Middle frontal gyrus (tissue), 1 donor: ENCODE measurements at regions not wholly inside any gene's neighbourhood (a gene's known extent, or its start where the extent isn't known, plus 50 kb on each side); places are given as distances from the start of the nearest gene placed in this dataset.

Experiments
- DNase-seq: peaks from one replicate; pipeline ENCODE4 v3.0.0-alpha.2; 2015; ENCODE audit warnings: low spot score; ENCODE audit errors: extremely low spot score

DNA sequence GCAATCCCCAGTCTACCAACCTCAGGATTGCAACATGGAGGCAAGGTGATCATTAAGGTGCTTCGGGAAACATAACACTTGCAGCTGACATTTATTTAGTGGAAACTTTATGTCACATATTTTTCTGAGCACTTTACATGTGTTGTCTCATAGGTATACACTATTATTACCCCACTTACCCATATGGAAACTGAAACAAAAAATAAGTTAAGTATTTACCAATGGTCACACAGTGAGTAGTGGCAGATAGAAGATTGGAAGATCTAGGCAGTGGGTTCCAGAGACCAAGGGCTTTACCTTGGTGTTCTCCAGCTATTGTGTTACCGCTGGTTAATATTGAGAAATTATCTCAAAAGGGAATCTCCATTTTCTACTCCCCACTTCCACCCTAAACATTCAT, 1279.1 kb upstream of the SORCS1 start:
- DNase-seq: no peak

DNA sequence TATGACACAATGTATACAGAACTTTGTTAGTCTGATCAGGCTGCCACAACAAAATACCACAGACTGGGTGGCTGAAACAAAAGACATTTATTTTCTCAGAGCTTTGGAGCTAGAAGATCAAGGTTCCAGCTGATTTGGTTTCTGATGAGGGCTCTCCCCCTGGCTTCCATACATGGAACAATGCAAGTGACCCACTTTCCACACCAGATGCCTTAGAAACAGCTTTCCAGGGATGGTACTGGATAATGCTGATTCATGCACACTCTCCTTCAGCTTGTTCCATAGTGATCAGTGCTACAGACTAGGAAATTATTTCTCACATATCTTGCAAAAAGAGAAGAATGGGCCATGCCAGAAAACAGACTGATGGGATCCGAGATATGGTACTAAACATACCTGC, 1274.9 kb upstream of the SORCS1 start:
- DNase-seq: peak; percentile 21

DNA sequence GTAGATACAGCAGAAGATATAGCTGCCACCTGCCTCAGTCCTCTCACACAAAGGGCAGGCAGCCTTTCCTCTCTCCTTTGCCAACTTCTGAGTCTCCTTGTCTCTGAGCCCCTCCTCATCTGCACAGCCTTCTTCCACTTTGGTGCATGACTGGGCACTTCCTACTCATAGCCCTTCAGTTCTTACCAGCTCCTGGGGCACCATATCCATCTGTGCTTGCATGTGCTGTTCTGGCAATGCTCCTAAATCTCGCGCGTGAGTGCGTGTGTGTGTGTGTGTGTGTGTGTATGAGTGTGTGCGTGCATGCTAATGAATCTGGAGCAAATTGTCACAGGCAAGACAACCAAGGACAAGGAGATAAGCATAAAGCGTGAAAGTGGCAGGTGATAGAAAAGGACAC, 1271.6 kb upstream of the SORCS1 start:
- no peak for DNase-seq

DNA sequence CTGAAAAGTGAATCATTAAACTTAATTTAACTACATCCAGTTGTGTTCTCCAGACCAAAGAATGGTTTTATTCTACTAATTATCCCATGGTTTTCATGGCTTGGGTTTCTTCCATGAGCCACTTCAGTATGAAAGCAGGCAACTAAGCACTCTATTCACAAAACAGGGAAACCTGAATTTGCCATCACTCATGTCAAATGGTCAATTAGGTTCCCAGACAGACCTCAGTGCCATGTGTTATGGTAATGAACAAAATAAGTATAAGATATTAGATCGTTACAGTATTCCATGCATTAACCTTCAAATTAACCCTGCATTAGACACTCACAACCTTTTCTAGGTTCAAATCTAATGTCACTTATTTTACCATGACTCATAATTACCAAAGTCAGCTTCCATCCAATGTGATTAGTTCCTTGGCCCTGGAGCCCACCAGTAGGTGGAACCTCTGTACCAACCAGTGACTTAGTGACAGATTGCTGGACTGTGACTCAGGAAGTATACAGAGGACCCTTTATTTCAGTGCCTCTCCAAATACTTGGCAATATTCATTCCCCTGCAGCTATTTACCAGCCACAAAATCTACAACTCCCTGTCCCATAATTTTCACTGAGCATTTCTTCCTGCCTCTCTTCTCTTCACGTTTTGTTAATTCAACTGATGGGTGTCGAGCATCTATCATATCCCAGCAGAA, 1270.2 kb upstream of the SORCS1 start:
- no peak for DNase-seq

DNA sequence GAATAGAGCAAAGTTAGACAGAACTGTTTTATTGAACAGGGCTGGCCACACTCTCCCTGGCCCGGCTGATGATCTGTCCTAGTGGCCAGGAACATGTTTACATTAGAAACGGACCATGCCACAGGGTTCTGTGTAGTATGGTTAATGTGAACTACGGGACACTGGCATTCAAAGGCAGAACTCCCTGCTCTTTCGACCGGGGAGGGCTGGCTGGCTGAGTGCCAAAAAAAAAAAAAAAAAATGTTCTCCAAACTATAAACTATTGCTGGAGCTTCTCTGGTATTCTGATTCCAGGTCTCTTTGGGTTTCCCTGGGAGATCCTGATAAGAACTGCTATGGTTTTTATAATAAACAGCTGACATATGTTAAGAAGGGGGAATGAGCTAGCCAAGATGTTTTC, 1262.6 kb upstream of the SORCS1 start:
- no peak for DNase-seq

DNA sequence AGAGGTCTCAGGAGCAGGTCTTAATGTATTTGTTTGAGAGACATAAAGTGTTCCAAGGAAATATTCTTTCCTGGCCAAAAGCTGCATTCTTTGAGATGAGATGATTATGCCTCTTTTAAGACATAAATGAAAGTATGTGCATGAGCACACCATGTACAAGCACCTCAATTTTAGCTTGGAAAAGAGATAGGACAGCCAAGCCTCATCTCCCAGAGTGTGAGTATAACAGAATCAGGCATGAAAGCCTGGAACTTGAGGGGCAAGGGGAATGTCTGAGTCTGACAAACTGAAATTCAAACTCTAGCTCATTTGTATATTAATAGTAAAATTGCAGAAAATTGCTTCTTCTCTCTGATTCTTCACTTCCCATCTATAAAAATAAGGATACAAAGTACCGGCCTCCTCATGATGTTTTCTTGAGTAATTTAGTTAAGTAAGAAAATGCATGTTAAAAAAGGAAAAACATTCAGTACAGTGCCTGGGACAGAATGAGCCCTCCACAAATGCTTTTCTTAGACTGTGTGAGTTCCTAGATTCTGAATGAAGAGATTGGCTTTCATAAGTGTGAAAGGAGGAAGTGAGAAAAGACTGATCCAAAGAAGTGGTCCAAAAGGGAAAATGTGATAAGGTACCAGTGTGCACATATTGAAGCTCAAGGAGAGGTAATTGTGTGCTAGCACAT, 1260.9 kb upstream of the SORCS1 start:
- no peak for DNase-seq

DNA sequence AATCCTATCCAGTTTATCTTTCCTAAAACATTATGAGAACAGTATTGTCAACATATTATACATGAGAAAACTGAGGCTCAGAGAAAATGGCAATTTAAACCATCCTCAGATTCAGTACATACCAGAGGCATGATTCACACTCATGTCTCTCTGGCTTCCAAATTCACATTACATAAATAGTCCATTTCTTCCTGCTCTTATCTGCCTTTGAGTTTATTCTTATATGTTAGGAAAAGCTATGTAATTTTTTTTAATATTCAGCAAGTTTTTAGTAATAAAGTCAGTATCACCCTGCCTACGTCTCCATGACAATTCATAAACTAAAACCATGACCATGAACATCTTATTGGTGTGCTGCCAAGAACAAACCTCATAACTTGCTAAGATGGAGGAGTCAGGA, 1260.2 kb upstream of the SORCS1 start:
- DNase-seq: no peak

DNA sequence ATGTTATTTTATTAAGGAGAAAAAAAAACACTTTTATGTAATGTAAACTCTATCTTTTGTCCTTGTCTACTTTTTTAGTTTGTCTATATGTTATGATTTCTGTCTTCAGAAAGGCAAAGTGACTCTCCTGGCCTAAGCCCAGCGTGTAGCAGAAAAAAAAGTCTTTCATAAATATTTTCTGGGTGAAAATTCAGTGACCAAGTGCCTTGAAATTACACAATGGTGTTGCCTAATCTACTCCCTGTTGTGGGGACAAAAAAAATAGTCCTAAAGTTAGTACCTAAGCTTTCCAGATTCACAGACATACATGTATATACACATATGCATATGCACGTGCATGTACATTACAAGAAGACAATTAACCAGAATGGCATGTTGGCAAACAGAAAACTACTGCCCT, 1257.8 kb upstream of the SORCS1 start:
- DNase-seq: no peak

DNA sequence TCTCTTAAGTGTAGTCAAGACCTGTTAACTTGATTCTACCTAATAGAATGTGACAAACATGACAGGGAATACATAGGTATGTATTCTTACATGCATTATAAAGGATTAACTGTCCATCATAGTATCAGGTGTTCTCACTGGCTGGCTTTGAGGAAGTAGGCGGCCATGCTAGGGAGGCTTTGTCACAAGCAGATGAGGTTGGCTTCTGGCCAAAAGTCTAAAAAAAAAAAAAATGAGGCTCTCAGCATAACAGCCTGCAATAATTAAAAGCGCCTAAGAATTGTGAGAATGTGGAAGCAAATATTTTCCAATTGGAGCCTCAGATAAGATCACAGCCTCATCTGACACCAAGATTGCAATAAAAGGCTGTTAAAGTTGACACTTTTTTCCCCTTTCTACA, 1256.8 kb upstream of the SORCS1 start:
- DNase-seq: no peak

DNA sequence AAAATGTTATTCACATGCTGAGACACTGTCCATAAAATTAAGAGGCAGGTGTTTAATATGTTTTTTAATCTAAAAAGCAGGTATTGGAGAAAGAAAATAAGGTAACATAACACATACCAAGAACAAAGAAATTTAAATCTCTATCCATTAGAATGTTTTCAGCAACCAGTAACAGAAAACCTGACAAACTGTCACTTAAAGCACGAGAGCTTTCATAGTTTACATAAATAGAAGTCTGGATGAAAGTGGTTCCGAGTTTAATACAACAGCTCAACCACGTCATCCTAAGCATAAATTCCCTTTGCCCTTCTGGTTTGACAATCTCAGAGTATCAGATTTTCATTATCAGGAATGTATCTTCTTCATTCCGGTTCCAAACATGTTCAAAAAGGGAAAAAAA, 1249.4 kb upstream of the SORCS1 start:
- DNase-seq: no peak

DNA sequence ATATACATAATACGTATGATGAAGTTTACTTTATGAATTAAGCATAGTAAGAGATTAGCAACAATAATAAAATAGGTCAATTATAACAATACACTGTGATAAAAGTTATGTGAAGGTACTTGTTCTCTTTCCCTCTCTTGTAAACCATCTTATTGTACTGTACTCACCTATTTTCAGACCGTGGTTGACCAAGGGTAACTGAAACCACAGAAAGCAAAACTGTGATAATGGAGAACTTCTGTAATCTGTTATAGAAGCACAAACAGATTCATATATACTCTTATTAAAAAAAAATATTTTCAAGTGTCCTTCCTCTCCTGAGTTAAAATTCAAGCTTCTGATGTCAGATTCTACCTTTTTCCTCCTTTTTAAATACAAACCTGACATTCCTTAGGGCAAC, 1247.8 kb upstream of the SORCS1 start:
- no peak for DNase-seq

DNA sequence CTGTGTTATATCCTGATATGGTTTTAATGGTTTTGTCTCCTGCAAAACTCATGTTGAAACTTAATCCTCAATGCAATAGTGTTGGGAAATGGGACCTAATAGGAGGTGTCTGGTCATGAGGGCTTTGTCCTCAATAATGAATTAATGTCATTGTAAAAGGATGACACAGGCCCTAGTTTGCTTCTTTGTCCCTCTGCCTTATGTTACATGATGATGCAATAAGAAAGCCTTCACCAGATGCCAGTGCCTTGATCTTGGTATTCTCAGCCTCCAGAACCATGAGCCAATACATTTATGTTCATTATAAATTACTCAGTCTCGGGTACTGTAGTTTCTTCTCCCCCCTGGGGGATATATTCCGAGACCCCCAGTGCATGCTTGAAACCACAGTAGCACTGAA, 1247.4 kb upstream of the SORCS1 start:
- no peak for DNase-seq

DNA sequence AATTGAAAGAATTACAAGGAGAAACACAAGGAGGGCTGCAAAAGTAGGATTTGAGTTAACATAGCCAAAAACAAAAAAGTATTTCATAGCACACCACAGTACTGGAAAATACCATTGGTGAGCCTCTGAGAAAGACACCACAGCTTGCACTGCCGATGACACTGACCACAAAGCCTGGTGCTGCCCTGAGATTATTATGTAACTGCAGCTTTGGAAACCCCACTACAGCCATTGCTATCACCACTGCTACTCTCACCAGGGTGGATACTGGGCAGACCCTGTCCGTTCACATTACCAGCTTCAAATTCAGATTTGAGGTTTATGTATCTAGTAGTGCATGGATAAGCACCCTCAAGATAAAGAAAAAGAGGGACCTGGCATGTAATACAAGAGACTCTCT, 1246.7 kb upstream of the SORCS1 start:
- DNase-seq: no peak

DNA sequence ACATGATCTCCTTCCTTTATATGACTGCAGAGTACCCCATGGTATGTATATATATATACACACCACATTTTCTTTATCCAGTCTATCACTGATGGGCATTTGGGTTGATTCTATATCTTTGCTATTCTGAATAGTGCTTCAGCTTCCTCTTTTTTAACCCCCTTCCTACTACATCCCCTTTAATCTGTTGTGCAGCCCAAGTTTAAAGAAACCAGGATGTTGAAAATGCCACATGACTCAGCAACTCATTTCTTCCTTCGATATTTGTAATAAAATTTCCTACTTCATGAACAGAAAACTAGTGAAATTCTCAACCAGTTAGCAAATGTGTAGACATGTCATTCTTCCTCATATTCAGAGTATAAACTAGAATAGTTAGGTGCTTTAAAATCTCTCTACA, 1245.7 kb upstream of the SORCS1 start:
- no peak for DNase-seq

DNA sequence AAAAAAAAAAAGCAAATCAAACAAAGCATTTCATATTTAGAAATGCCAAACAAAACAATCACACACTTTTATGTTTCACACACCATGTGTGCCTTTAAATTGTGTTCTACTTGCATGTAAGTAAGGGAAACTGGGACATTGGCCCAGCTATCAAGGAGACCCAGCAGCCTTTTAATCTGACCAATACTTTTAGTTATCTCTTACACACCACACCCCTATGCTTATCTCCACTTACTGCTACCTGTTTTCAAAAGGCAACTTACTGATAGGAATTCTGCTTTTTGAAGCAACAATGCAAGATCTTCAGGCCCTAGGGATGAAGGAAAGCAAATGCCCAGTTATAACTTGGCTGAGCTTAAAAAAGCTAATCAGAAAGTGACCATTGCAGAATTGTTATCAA, 1244.8 kb upstream of the SORCS1 start:
- DNase-seq: no peak

DNA sequence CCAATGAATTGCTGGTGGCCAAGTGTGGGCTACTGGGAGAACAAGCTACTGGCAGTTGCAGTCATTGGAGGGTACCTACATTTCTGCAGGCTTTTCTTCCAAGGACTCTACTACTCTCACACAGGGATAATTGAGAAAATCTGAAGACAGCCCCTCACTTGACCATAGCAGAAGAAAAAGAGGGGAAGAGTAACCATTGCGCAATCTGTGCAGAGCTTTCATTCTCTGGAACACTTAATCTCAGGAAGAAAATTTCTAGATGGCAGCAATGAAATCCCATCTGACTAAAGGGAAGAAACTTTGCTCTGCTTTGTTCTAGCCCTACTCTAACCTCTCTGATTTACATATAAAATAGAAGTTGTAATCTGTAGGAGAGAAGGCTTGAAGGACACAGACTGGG, 1239.6 kb upstream of the SORCS1 start:
- no peak for DNase-seq

DNA sequence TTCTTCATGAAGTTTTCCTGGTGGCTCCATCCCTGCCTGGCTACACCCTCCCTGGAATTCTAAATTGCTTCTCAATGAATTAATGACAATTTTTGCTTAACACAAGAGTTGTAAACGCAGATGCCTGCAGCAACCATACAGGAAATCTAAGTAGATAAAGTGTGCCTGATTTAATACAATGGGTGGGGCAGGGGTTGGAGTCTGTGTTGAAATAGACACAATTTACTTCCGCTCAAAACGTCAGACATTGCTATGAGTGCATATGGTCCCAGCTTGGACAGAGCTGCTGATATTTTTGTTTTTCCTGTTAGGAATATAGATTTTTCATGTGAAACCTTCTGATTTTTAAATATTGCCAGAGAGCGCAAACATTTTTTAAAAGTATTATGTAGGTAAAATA, 1235.0 kb upstream of the SORCS1 start:
- DNase-seq: no peak

DNA sequence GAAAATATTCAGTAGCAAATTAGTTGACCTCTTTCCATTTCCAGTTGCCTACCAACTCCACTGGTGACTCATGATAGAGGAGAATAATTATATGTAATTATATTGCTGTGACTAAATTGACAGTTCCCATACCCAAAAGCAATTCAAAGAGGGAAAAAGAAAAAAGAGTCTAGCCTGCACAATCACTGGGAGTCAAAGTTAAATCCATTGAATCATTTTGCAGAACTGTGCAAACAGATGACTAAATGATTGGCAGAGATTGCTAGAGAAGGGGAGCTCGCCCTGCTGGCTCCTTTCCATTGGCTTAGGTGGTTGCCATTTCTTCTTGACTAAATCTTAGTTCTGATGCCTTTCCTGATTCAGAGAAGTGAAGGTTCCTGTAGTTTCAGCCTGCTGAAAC, 1228.6 kb upstream of the SORCS1 start:
- DNase-seq: no peak

DNA sequence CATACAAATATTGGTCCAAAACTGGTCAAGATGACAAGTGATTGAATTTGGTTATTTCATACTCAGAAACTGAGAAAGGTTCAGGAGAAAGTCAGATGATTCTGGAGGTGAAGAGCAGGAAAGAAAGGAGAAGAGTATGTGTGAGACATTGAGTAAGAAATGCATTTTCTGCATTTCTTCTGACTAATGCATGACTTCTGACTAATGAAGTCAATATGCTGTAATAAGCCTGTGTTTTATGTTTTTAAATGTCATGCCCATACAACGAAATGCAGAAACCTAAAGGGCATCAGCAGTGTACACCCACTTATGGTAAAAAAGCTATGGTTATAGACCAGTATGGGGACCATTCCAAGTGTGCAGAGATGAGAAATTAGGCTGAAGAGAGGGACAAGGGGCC, 1227.8 kb upstream of the SORCS1 start:
- DNase-seq: no peak

DNA sequence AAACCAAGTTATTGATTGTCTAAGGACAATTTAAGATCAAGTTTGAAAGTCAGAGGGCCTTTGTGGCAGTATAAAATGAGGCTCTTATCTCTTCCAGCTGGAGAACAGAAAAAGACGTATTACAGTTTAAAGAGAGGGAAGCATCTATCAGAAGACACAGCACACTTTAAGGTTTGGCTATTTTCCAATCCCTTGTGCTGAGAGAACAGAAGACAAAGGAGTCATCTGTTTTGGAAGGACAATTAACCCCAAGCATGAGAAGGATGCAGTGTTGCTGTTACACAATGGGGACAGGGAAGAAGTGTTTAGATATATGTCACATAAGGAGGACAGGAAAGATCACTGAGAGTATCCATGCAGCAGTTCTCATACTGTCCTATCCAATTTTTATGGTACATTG, 1224.2 kb upstream of the SORCS1 start:
- no peak for DNase-seq

DNA sequence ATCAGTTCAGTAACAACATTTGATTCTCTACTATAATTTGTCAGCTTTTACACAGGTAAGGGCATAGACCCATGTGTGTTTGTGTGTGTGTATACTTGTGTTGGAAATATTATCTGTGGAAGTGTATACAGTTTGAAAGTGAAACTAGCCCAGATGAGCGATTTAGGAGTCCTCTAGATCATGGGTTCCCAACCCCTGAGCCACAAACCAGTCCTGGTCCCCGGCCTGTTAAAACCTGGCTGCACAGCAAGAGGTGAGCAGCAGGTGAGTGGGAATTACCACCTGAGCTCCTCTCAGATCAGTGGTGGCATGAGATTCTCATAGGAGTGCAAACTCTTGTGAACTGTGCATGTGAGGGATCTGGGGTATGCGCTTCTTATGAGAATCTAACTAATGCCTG, 1221.5 kb upstream of the SORCS1 start:
- no peak for DNase-seq

DNA sequence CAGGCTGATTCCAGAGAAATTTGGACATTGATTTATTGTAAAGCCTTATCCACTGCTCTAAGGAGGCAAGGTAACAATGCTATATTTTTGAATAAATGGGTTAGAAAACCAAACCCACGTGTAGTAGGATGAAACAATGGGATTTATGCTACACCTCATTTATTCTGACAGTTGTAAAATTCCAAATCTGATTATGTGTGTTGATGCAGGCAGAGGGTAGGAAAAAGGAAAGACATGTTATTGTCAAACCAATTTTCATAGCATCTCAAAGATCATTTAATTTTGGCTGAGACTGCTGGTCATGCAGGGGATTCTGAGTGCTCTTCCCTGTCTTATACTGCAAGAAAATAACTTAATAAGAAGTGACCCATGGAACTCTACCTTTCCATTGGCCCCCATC, 1219.9 kb upstream of the SORCS1 start:
- DNase-seq: no peak

DNA sequence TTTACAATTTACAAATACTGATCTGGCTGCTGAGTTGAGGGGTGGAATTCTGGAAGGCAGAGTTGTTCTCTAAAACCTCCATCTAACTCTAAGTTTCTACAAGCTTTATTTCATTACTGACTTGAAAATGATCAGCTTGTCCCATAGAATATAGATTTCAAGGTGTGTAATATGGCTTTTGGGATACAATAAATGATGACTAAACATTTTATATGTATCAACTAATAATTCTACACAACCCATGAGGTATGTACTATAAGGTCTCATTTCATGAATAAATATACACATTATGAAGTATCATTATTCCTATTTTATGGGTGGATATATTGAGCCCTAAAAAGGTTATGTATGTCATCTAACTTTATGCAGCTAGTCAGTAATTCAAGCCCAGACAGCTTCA, 1214.3 kb upstream of the SORCS1 start:
- no peak for DNase-seq

DNA sequence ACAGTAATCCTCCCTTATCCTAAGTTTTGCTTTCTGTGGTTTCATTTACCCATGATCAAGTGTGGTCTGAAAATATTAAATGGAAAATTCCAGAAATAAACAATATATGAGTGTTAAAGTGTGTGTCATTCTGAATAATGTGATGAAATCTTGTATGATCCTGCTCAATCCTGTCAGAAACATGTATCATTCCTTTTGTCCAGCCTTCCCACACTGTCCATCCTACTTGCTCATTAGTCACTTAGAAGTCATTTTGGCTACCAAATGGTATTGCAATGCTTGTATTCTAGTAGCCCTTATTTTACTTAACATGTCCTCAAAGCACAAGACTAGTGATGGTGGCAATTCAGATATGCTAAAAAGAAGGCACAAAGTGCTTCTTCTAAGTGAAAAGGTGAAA, 1211.2 kb upstream of the SORCS1 start:
- no peak for DNase-seq
